GM19324 (cell line): ENCODE measurements at regions not wholly inside any gene's neighbourhood (a gene's known extent, or its start where the extent isn't known, plus 50 kb on each side); places are given as distances from the start of the nearest gene placed in this dataset.
"Not testable (repeated sequence)": the region's sequence is repeated elsewhere in the genome, so short reads cannot be mapped to it uniquely, and the experiment has no call there.

Experiments
- ATAC-seq: cut with Tn5 transposase; IDR thresholded peaks from one replicate; pipeline ENCODE4 v1.9.1; 2021; ENCODE audit warnings: mild to moderate bottlenecking, moderate library complexity; ENCODE audit not compliant: unreplicated experiment, low FRiP score

DNA sequence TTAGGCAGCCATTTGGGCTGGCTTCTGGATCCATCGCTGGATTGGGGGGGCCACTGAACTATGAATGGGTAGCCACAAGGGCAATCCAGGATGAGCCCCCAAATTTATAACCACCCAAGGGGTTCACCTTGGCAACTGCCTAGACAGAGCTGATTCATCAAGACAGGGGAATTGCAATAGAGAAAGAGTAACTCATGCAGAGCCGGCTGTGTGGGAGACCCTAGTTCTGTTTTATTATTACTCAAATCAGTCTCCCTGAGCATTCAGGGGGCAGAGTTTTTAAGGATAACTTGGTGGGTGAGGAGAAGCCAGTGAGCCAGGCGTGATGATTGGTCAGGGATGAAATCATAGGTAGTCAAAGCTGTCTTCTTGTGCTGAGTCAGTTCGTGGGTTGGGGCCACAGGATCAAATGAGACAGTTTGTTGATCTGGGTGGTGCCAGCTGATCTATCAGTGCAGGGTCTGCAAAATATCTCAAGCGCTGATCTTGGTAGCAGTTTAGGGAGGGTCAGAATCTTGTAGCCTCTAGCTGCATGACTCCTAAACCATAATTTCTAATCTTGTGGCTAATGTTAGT, 57.9 kb downstream of the DNAJB9 start:
- no peak for ATAC-seq

DNA sequence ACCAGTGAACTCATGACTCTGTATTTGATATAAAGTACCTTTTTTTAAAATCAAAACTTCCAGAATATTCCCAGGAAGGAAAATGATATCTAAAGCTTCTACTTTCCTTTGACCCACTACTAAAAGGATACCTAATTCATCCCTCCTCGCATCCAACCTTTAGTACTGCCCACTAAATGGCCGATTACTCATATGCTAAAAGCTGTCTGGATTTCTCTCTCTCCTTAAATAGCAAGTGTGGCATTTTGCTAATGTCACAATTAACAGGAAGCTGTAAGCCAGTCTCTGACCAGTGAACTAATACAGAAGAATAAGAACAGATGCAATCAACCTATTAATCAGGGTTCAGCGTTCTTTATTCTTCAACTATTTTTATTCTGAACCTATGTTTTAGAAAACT, 59.0 kb downstream of the DNAJB9 start:
- ATAC-seq, result no peak

DNA sequence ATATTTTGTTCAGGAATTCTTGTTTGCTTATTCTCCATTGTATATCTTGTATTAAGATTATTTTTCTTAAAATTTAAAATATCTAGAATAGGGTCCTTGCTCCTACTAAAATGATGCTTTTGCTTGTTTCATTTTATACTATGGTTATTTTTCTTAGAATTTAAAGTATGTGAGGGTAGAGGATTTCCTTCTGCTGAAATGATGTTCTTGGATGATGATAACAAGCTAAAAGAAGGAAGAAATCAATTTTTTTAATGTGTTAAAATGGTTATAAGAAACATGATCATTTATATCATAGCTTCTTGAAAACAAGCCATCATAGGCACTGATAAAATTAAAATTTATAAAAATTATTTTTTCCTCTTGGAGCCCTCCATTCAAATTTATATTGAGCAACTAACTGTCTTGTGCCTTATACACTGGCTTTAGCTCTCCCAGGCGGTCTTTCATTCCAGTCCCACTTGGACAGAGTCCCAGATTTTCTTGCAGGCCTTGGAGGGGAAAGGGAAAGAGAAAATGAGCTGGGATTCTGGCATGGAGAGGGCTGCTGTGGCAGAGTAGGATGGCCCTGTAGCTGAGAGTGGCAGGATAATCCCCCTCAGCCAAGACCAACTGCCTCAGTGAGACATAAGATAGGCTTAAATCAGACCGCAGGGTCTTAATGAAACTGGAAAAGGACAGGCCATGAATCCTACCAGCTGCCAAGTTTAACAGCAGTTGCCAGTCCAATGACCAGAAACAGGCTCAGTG, 60.2 kb downstream of the DNAJB9 start:
- no peak for ATAC-seq

DNA sequence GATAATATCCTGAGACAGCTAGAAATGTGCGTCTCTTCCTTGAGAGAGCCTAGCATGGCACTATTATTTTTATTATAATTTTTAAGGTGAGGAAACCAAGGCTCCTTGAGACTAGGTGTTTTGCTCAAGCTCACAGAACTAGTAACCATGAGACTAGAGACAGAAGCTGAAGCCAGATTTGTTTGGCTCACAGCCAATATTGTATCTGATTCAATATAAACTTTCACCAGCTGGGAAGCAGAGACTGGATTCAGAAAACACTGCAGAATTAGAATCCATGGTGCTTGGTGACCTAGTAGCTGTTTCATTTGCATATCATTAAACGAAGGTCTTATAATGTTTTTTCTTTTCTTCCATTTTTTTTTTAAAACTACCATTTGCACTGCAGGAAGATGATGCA, 64.4 kb downstream of the DNAJB9 start:
- ATAC-seq, result no peak

DNA sequence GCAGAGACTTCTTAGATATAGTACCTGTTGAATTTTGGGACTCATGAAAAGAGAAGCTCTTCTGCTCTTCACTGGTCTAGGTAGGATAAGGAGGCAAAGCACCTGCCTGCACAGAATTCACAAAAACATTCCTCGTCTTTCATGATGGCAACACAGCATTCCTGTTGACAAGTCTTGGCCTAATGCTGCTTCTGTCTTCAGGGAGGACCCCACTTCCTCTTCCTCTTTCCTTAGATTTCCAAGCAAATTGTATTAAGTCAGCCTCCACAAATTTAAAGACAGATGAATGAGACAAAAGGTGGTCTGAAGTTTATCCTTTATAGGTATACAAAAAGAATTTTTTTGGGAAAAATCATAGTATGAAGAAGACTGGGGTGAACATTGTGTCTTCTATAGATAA, 64.9 kb downstream of the DNAJB9 start:
- ATAC-seq, result no peak

DNA sequence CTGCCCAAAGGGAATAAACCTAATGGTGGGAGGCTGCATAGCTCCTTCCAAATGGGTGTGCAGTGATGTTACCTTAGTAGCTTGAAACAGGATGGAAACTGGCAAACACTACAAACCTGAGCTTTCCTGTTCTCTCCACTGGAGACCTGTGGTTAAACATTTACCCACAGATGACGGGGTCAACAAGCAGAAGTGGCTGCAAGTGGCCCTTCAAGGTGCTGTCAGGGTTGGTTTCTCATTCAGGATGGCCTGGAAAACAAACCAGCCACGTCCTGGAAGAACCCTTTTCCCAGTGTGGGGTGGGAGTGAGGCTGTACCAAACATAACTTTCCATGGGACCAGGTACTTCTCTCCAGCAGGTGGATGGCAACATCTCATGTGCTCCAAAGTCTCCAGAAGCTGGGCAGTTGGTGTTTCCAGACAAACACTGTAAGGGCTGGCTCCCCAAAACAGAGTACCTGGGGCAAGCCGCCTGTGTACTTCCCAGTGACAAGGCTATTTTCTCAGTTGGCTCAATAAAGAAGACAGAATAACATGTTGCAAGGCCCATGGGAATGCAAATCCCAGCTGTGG, 67.5 kb downstream of the DNAJB9 start:
- no peak for ATAC-seq

DNA sequence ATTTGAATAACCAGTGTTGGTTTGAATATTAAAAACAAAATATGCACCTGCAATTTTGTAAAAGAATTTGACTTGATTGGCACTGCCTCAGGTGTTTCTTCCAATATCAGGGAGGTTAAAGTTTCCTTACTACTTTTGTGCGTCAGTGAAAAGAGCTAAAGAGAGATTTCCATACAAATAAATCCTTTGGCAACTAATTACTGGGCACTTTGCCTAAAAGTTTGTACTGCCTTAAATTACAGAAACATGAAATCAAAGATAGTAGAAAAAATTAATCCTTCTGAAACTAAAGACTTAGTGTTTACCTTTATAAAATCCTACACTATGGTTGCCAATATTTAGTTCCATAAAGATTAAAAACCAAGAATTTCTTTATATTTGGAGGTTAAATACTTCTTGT, 72.5 kb downstream of the DNAJB9 start:
- no peak for ATAC-seq

DNA sequence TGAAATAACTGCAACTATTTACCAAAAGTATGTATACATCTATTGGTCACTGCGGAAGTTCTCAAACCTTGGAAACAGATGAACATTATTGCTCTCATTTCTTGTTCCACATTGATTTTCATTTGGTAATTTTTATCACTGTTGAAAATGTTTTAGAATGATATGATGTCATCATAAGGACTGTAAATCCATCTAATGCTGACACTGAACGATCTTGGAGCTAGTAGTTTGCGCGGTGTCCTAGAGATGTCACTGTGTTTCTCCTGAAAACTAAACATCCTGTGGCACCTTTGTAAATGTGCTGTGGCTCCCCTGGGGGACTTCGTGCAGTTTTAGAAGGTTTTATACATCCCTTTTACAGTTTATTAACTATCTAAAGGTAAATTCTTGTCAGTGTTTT, 73.5 kb downstream of the DNAJB9 start:
- ATAC-seq, result no peak

DNA sequence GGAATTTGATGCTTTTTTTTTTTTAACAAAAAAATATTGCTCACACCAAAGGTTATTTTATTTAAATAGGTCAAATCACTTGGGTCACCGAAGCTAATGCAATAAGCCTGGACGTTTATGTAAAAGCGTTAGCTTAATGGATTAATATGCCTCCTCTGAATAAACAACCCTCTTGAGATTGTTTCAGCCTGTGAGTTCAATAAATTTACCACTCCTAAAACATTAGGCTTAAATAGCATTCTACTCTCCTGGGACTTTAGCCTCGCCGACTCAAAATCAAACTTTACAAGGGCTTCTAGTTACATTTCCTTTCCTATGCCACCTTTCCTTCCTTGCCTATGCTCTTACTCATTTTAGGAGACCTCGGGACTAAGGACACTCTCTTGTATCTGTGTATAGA, 79.3 kb downstream of the DNAJB9 start:
- ATAC-seq, result no peak

DNA sequence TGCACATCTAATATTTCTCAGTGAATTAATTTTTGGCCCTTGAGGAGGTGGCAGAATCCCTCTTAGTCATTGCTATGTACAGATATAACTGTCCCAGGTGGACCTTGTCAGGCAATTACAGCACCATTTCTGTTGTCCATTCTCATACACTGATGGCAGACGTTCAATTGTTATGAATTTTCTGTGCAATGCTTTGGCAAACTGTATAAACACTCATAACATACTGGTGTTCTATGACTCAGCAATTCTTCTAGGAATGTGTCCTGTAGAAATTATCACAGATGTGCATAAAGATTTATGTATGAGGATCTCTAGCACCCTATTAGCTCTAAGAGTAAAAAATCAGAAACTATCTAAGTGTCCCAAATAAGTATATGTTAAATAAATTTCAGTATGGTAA, 80.8 kb downstream of the DNAJB9 start:
- ATAC-seq, result no peak

DNA sequence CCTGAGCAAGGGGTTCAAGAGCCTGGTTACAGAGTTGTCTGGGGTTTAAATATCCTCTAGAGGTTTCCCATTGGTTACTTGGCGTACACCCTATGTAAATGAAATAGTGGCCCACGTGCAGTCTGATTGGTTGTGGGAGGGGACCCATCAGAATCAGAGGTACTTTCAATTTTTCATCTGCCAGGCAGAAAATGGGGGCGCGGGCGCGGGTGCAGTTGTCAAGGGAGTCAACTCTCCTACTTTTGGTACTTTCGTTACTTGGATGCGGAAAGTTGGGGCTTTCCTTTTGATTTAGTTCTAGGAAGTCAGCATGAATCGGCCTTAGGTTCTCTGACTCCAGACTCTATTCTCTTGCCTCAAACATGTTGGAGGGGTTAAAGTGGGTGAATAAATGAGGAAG, 83.2 kb downstream of the DNAJB9 start:
- no peak for ATAC-seq

DNA sequence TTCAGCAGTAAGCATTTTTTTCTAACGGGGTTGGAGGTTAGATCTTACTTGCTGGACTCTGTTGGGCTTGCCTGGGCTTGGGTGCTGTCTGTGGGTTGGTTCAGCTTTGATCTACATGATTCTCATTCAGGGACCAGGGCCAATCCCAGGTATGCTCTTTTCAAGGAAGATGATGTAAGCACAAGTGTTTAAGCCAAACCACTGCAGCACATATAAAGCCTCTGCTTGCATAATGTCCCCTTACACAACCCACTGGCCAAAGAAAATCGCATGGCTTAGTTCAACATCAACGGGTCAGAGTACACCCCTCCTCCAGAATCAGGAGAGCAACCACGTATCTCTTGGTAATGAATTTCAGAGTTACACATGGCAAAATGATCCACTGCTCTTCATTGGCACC, 83.9 kb downstream of the DNAJB9 start:
- ATAC-seq, result no peak

DNA sequence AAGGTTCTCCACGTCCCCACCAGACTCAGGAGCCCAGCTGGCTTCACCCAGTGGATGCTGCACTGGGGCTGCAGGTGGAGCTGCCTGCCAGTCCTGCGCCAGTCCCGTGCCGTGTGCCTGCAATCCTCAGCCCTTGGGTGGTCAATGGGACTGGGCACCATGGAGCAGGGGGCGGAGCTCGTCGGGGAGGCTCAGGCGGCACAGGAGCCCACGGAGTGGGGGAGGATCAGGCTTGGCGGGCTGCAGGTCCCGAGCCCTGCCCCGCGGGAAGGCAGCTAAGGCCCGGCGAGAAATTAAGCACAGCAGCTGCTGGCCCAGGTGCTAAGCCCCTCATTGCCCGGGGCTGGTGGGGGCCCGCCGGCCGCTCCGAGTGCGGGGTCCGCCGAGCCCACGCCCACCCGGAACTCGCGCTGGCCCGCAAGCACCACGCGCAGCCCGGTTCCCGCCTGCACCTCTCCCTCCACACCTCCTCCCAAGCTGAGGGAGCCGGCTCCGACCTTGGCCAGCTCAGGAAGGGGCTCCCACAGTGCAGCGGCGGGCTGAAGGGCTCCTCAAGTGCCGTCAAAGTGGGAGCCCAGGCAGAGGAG, 87.6 kb downstream of the DNAJB9 start:
- ATAC-seq, result not testable (repeated sequence)

DNA sequence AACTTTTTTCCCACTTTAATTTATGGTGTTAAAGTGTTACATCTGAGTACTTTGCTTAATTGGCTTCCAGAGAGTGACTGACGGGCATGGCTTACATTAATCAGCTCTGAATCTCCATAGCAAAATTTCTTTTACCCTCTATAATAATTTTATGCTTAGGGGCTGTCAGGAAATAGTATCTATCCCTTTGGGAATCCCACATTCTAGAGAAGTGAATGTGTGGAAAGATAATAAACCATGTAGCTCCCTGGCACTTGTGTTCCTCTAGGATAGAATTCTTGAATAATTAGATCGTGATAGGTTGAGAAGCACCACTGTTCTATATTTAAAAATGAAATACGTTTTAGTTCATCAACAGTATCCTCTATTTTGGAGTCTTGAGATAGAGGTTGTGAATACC, 89.6 kb downstream of the DNAJB9 start:
- ATAC-seq, result no peak

DNA sequence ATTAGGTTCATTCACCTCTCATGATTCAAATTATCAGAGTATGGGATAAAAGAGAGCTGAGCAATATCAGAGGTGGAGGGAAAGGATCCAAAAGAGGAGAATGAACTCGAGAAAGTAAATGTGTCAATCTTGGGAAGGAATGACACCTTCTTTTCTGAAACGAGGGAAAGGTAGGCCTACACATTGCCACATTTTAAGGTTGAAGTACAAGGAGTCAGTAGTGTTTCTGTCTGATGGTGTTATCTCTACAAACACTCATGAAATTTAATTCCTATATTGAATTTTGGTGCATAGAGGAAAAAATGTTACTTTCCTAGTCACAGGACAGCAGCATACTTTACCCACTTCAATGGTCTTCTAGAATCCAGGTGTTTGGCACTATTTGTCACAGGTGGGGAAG, 90.2 kb downstream of the DNAJB9 start:
- no peak for ATAC-seq

DNA sequence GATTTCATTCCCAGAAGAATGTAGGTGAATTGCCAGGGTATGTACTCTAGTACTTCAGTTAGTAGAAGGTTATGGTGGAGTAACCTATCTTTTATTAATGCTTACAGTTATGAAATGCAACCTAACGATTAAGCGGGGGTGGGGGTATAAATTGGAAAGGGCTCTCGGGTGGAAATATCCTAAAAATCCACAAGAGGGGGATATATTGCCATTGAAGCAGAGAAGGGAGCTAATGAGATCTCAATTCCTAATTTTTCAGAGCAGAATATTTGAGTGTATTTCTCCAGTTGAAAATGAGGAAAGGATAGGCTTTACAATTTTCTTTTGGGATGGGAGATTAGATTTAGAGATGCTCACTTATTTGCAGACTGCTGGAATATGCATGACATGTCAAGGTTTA, 90.8 kb downstream of the DNAJB9 start:
- ATAC-seq, result no peak

DNA sequence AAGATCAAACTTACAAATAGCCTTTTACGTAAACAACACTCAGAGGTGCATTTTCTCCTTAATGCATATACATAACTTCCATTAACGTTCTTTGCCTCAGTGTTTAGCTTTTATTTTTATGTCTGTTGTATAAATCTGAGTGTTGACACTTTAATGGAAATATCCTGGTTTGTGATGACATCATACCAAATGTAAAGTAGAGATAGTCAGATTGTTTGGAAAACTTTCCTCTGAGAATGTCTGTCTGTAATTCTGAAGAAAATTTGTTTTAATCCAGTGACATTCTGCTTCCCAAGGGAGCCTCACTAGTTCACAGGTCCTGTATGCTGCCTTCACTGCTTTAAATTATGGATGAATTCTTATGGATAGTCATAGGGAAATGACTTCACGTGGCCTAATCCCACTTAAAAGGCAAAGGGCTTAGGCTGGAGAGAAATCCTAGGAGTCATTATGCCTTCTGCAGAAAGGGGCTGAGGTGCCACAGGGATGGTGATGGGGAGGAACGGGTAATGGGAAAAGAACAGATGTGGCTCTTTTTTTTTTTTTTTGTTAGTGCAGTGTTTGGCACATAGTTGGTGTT, 93.2 kb downstream of the DNAJB9 start:
- ATAC-seq, result no peak

DNA sequence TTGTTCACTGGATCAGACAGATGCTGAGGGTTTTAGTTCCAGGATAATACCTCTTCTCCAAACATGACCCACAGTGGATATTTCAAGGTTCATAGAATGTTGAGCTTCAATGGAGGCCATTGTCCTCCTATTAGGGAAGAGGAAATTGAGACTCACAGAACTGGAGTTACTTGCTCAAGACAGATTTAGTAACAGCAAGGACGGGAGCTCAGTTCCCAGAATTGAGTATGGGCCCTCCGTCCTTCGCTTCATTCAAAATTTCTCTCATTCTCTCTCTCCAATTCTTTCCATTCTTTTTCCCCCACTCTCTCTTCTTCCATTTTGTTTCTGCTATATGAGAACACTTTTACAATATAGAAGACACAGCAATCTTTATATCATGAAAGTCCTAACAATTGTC, 94.0 kb downstream of the DNAJB9 start:
- ATAC-seq, result no peak

DNA sequence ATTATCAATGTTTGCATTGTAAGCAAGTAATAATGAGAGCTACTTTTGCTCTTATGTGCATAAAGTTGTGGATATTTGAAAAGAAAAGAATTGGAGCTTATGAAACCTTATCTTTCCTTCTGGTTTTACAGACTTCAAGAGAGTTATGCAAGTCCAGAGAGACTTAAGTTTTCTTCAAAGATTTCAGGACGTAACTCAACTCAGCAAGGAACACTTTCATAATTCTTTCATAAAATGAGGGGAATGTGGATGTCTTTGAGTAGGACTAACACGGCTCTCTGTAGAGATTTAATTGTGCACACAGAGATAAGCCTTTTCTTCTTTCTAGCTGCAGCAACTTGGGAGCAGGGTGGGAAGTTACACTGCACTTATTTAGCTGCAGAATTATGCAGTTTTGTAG, 97.5 kb downstream of the DNAJB9 start:
- no peak for ATAC-seq

DNA sequence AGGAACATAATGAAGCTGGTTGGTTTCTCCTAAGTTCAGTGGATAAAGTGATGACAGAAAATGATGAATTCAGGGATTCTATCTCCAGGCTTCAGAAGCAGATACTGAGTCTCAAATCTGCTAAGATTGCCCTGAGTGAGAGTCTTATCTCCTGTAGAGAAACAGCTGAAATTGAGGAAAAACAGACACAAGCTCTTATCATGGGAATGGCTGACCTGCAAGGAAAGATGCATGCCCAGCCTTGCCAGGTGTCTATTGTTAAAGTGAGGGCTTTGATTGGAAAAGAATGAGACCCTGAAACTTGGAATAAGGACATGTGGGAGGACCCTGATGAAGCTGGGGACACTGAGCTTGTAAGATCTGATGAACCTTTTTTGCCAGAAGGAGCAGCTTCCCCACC, 100.3 kb downstream of the DNAJB9 start:
- ATAC-seq, result no peak

DNA sequence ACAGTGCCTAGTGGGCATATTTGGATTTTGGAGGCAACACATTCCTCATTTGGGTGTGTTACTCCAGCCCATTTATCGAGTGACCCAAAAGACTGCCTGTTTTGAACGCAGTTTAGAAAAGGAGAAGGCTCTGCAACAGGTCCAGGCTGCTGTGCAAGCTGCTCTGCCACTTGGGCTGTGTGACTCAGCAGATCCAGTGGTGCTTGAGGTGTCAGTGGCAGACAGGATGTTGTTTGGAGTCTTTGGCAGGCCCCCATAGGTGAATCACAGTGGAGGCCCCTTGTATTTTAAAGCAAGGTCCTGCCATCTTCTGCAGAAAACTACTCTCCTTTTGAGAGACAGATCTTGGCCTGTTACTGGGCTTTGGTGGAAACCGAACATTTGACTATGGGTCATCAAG, 104.0 kb downstream of the DNAJB9 start:
- ATAC-seq, result not testable (repeated sequence)

DNA sequence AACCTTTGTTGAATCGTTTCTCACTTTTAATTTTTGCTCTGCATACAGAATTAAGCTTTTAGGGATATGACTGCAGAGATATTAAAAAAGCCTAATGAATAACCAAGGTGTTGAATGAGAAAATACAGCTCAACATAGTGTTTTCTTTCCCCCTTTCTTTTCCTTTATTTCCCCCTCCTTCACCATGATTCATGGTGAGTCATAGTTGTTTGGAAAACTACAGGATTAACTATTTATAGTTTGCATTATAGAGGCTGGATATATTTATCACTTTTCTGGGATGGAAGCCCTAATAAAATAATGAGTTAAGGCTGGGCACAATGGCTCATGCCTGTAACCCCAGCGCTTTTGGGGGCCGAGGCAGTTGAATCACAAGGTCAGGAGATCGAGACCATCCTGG, 115.0 kb downstream of the DNAJB9 start:
- no peak for ATAC-seq
